PC-3 (cell line): ENCODE measurements at regions not wholly inside any gene's neighbourhood (a gene's known extent, or its start where the extent isn't known, plus 50 kb on each side); places are given as distances from the start of the nearest gene placed in this dataset.

ENCODE experiments used
- EZH2 ChIP-seq: fragments of 300-600 bp; sonication (generic); IDR thresholded peaks from one replicate; pipeline ENCODE4 v1.6.1; 2017; ENCODE audit warnings: antibody characterized with exemption, mild to moderate bottlenecking, low read length; ENCODE audit not compliant: unreplicated experiment
- TF ChIP-seq, protein P1 (sequence below): fragments of 300-600 bp; sonication (generic); conservative IDR thresholded peaks from 2 replicates; pipeline ENCODE4 v1.5.1; 2017; ENCODE audit warnings: antibody characterized with exemption, low read depth, mild to moderate bottlenecking, low read length

- TF ChIP-seq, protein P1, sequence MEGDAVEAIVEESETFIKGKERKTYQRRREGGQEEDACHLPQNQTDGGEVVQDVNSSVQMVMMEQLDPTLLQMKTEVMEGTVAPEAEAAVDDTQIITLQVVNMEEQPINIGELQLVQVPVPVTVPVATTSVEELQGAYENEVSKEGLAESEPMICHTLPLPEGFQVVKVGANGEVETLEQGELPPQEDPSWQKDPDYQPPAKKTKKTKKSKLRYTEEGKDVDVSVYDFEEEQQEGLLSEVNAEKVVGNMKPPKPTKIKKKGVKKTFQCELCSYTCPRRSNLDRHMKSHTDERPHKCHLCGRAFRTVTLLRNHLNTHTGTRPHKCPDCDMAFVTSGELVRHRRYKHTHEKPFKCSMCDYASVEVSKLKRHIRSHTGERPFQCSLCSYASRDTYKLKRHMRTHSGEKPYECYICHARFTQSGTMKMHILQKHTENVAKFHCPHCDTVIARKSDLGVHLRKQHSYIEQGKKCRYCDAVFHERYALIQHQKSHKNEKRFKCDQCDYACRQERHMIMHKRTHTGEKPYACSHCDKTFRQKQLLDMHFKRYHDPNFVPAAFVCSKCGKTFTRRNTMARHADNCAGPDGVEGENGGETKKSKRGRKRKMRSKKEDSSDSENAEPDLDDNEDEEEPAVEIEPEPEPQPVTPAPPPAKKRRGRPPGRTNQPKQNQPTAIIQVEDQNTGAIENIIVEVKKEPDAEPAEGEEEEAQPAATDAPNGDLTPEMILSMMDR, result no peak
- TF ChIP-seq EZH2, result no peak
Observed at GRCh38 chr3:18132991-18133390, 292.1 kb downstream of the SATB1 start.
